B cell (primary cell): ENCODE measurements at regions not wholly inside any gene's neighbourhood (a gene's known extent, or its start where the extent isn't known, plus 50 kb on each side); places are given as distances from the start of the nearest gene placed in this dataset.

Source experiments
- ATAC-seq: fragments of 200-7000 bp; cut with Tn5 transposase; one replicate; pipeline ENCODE4 v1.10.0; 2021; ENCODE audit warnings: low read depth, mild to moderate bottlenecking, moderate number of reproducible peaks, moderate library complexity
- CTCF ChIA-PET: fragments of 350-600 bp; sonication (Branson Sonifier 250); formaldehyde crosslinking; loops from one replicate; lab custom pipeline; 2021; ENCODE audit warnings: antibody characterized with exemption, inconsistent platforms; lab: Charles Lee
- POLR2A ChIA-PET: fragments of 350-600 bp; sonication (Branson Sonifier 250); formaldehyde crosslinking; loops from one replicate; lab custom pipeline; 2021; ENCODE audit warnings: antibody characterized with exemption; lab: Charles Lee
- DNase-seq: peaks from one replicate; pipeline ENCODE4 v3.0.0; 2013
- H2AFZ ChIP-seq: 2 replicates; pipeline ENCODE4 v1.6.1; 2012; ENCODE audit warnings: mild to moderate bottlenecking, low read depth, low read length; ENCODE audit not compliant: insufficient read depth, poor library complexity, severe bottlenecking
- H3K27ac ChIP-seq, 2 donors: 1 replicate in 1 of 2; 2 replicates in 1 of 2; pipeline ENCODE4 v1.5.1; 2012 to 2013; ENCODE audit warnings: low read length in 2 of 2, mild to moderate bottlenecking in 2 of 2, moderate library complexity in 1 of 2
- H3K27me3 ChIP-seq, 4 experiments: fragments of 200-600 bp in 1 of 4; sonication (generic) in 1 of 4; replicated peaks in 1 of 4; 1 replicate in 2 of 4; 2 replicates in 2 of 4; pipeline versions ENCODE4 v1.6.1 to v1.7.0; 2013 to 2016; ENCODE audit warnings: low read length in 3 of 4, mild to moderate bottlenecking in 2 of 4, mixed read lengths in 1 of 4, moderate library complexity in 1 of 4; ENCODE audit not compliant: insufficient read depth in 4 of 4, control insufficient read depth in 3 of 4; ENCODE audit errors: control extremely low read depth in 1 of 4
- H3K36me3 ChIP-seq, 2 experiments: replicated peaks in 1 of 2; 1 replicate in 1 of 2; 2 replicates in 1 of 2; pipeline versions ENCODE4 v1.6.1 to v1.7.1; 2013; ENCODE audit warnings: low read length in 1 of 2; ENCODE audit not compliant: insufficient read depth in 2 of 2, control insufficient read depth in 1 of 2; ENCODE audit errors: control extremely low read depth in 1 of 2, extremely low read depth in 1 of 2
- H3K4me1 ChIP-seq, 2 donors: fragments of 200-600 bp in 1 of 2; sonication (generic) in 1 of 2; 1 replicate in 1 of 2; 2 replicates in 1 of 2; pipeline versions ENCODE4 v1.5.1 to v1.6.1; 2013 to 2017; ENCODE audit warnings: low read length in 2 of 2; ENCODE audit not compliant: control insufficient read depth in 2 of 2, insufficient read depth in 2 of 2
- H3K4me2 ChIP-seq: replicated peaks from 2 replicates; pipeline ENCODE3; 2012; ENCODE audit warnings: mild to moderate bottlenecking, low read depth, low read length; ENCODE audit not compliant: poor library complexity, severe bottlenecking
- H3K4me3 ChIP-seq, 5 experiments: fragments of 200-600 bp in 1 of 5; sonication (generic) in 1 of 5; 1 replicate in 3 of 5; 2 replicates in 2 of 5; pipeline versions ENCODE4 v1.5.1 to v1.7.0; 2011 to 2016; ENCODE audit warnings: low read length in 4 of 5, mild to moderate bottlenecking in 4 of 5, low read depth in 2 of 5, control low read depth in 1 of 5, moderate library complexity in 1 of 5; ENCODE audit not compliant: insufficient read depth in 1 of 5; ENCODE audit errors: control extremely low read depth in 1 of 5, extremely low read depth in 1 of 5
- H3K79me2 ChIP-seq: fragments of 200-600 bp; sonication (generic); one replicate; pipeline ENCODE4 v1.6.0; 2016; ENCODE audit warnings: low read length; ENCODE audit not compliant: control insufficient read depth, insufficient read depth
- H3K9ac ChIP-seq: fragments of 200-600 bp; sonication (generic); 2 replicates; pipeline ENCODE4 v1.6.1; 2017; ENCODE audit warnings: mild to moderate bottlenecking, low read length, moderate library complexity
- H3K9me3 ChIP-seq, 3 donors: one replicate each; pipeline versions ENCODE4 v1.6.1 to v1.7.1; 2013; ENCODE audit warnings: low read length in 2 of 3; ENCODE audit not compliant: control insufficient read depth in 2 of 3, insufficient read depth in 1 of 3; ENCODE audit errors: control extremely low read depth in 1 of 3
- H4K20me1 ChIP-seq: 2 replicates; pipeline ENCODE4 v1.6.0; 2012; ENCODE audit warnings: mild to moderate bottlenecking, low read length; ENCODE audit not compliant: insufficient read depth, control insufficient read depth, poor library complexity, severe bottlenecking
- H3K27ac Mint-ChIP-seq: one replicate; pipeline ENCODE4 v1.8.0; 2021; ENCODE audit warnings: mixed read lengths
- H3K27me3 Mint-ChIP-seq: one replicate; pipeline ENCODE4 v1.8.0; 2021; ENCODE audit warnings: mixed read lengths
- H3K4me1 Mint-ChIP-seq: one replicate; pipeline ENCODE4 v1.8.0; 2021; ENCODE audit warnings: mixed read lengths
- H3K4me3 Mint-ChIP-seq: one replicate; pipeline ENCODE4 v1.8.0; 2021; ENCODE audit warnings: mixed read lengths
- H3K9me3 Mint-ChIP-seq: one replicate; pipeline ENCODE4 v1.8.0; 2022; ENCODE audit warnings: mixed read lengths; ENCODE audit not compliant: insufficient read depth
- CTCF ChIP-seq: fragments of 200-600 bp; IDR thresholded peaks from one replicate; pipeline ENCODE4 v1.8.0; 2022; ENCODE audit warnings: antibody characterized with exemption, mild to moderate bottlenecking
- EZH2 ChIP-seq: IDR thresholded peaks from 2 replicates; pipeline ENCODE4 v1.6.1; 2012; ENCODE audit warnings: borderline replicate concordance, low read depth, mild to moderate bottlenecking, moderate library complexity, low read length; ENCODE audit not compliant: insufficient read depth, poor library complexity, severe bottlenecking
- WGBS: methylation state at CpG from one replicate; pipeline ENCODE4 v1.1.5; 2013; ENCODE audit warnings: missing lambda C conversion rate; ENCODE audit not compliant: insufficient coverage; 5-methylcytosine and 5-hydroxymethylcytosine counted together
- intact Hi-C: fragments of 100-400 bp; cut with micrococcal nuclease; formaldehyde crosslinking; loops from one replicate; pipeline ENCODE4 v1.10.0; 2022

DNA sequence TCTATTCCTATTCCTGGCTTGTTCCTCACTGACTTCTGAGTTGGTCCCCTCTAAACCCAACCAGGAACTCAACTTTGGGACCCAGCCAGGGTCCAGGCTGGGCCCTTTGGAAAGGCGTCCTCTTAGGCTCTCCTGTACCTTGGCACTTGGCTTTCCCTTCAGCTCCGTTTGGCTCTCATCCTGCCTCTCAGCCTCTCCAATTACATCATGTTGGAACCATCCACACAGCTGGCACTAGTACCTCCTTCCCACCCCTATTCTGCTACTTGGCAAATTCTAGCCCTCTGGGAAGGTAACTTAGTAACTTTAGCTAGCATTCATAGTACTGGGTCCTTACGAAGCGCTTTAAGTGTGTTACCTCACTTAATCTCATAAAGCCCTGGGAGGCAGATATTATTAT, 205.3 kb upstream of the HABP2 start:
- CTCF ChIA-PET, result no interaction called here
- Histone ChIP-seq H3K4me1 (no peaks in the 10 kb centered on the region), H3K27me3 (no peaks in the 10 kb centered on the region), H4K20me1 (no peaks in the 10 kb centered on the region), H3K4me2 (no peak overlapping the region), H3K36me3 (no peaks in the 10 kb centered on the region), H3K4me3 (no peak overlapping the region), H3K79me2 (no peaks in the 10 kb centered on the region), H3K9ac (no peak overlapping the region), H2AFZ (no peak overlapping the region), H3K27ac (no peak overlapping the region), H3K9me3 (no peaks in the 10 kb centered on the region)
- H3K4me1 Mint-ChIP-seq, result no peaks in the 10 kb centered on the region
- no peak overlapping the region for H3K4me3 Mint-ChIP-seq
- DNase-seq (no peak), ATAC-seq (no peak)
- no peak overlapping the region for H3K27ac Mint-ChIP-seq
- 90% methylated on average over 2 of the region's 4 CpGs for WGBS
- no peak for TF ChIP-seq EZH2
- no peak for TF ChIP-seq CTCF
- H3K9me3 Mint-ChIP-seq, result no peaks in the 10 kb centered on the region
- POLR2A ChIA-PET, result no interaction called here
- intact Hi-C loops, result no loop called here
- no peaks in the 10 kb centered on the region for H3K27me3 Mint-ChIP-seq

GRCh38 chr10:113348694-113349093, 204.2 kb upstream of the HABP2 start:
- Mint-ChIP-seq H3K27ac (no peak overlapping the region), H3K4me1 (no peaks in the 10 kb centered on the region), H3K9me3 (no peaks in the 10 kb centered on the region), H3K4me3 (no peak overlapping the region), H3K27me3 (no peaks in the 10 kb centered on the region)
- DNase-seq (no peak), ATAC-seq (no peak)
- Histone ChIP-seq H3K4me2 (no peak overlapping the region), H3K79me2 (no peaks in the 10 kb centered on the region), H3K27me3 (no peaks in the 10 kb centered on the region), H3K9me3 (no peaks in the 10 kb centered on the region), H2AFZ (no peak overlapping the region), H3K27ac (no peak overlapping the region), H3K4me3 (no peak overlapping the region), H3K36me3 (no peaks in the 10 kb centered on the region), H4K20me1 (no peaks in the 10 kb centered on the region), H3K4me1 (no peaks in the 10 kb centered on the region), H3K9ac (no peak overlapping the region)
- CTCF ChIA-PET, result no interaction called here
- intact Hi-C loops, result no loop called here
- POLR2A ChIA-PET, result no interaction called here
- TF ChIP-seq CTCF (no peak), EZH2 (no peak)
- WGBS, result 90% methylated on average over 7 of the region's 7 CpGs
